Activated naive CD4-positive, alpha-beta T cell treated with anti-CD3 and anti-CD28 coated beads, Interleukin-2, amount 50 U/mL, for 72 hours (primary cell): ENCODE measurements at regions not wholly inside any gene's neighbourhood (a gene's known extent, or its start where the extent isn't known, plus 50 kb on each side); places are given as distances from the start of the nearest gene placed in this dataset.

Experiments used
- ATAC-seq, 2 donors: fragments of 150-1000 bp; cut with Tn5 transposase; 2 replicates each; pipeline ENCODE4 v1.10.0; 2021; ENCODE audit warnings: mild to moderate bottlenecking in 2 of 2, moderate library complexity in 2 of 2
- DNase-seq, 2 donors: peaks; one replicate each; pipeline ENCODE4 v3.0.0; 2021 to 2022; ENCODE audit warnings: low spot score in 2 of 2
- H3K27ac Mint-ChIP-seq, 2 donors: one replicate each; pipeline ENCODE4 v1.8.0; 2022; ENCODE audit warnings: mild to moderate bottlenecking in 2 of 2, mixed read lengths in 2 of 2
- H3K36me3 Mint-ChIP-seq, 2 donors: one replicate each; pipeline ENCODE4 v1.8.0; 2022; ENCODE audit warnings: mixed read lengths in 2 of 2
- H3K9me3 Mint-ChIP-seq, 2 donors: one replicate each; pipeline ENCODE4 v1.8.0; 2022; ENCODE audit warnings: mixed read lengths in 2 of 2

GRCh38 chr17:77450742-77451244 lies 310.0 kb downstream of the SEC14L1 start:
- Mint-ChIP-seq H3K27ac (peak overlapping the region; percentile 88 to 96), H3K36me3 (peaks cover 50 to 83% of the 10 kb centered on the region in 2 donors), H3K9me3 (no peaks in the 10 kb centered on the region)
- no peak for DNase-seq
- ATAC-seq = peak in 1 of 2 donors; percentile 10

GRCh38 chr17:77451245-77451893 lies 310.6 kb downstream of the SEC14L1 start:
- Mint-ChIP-seq H3K36me3 (peaks cover 52 to 85% of the 10 kb centered on the region in 2 donors), H3K27ac (peak overlapping the region; percentile 95 to 96), H3K9me3 (no peaks in the 10 kb centered on the region)
- peak; percentile 58 to 63 for ATAC-seq
- DNase-seq = peak in 1 of 2 donors; percentile 76

- ATAC-seq (no peak), DNase-seq (no peak)
- H3K27ac Mint-ChIP-seq = peak overlapping the region; percentile 95 to 96
- H3K36me3 Mint-ChIP-seq = peaks cover 55 to 81% of the 10 kb centered on the region in 2 donors
- no peaks in the 10 kb centered on the region for H3K9me3 Mint-ChIP-seq
These were observed 311.4 kb downstream of the SEC14L1 start for GRCh38 chr17:77451894-77452852.

GRCh38 chr17:77453613-77454241 lies 313.0 kb downstream of the SEC14L1 start:
- peak in 1 of 2 donors; percentile 55 for DNase-seq
- no peaks in the 10 kb centered on the region for H3K9me3 Mint-ChIP-seq
- H3K36me3 Mint-ChIP-seq = peaks cover 68 to 86% of the 10 kb centered on the region in 2 donors
- H3K27ac Mint-ChIP-seq = peak overlapping the region; percentile 95 to 96
- ATAC-seq = peak; percentile 27 to 29

- ATAC-seq (no peak), DNase-seq (no peak)
- peak overlapping the region; percentile 95 to 96 for H3K27ac Mint-ChIP-seq
These were observed 313.7 kb downstream of the SEC14L1 start for GRCh38 chr17:77454242-77455095.

GRCh38 chr17:77455111-77455890 lies 314.5 kb downstream of the SEC14L1 start:
- H3K9me3 Mint-ChIP-seq = no peaks in the 10 kb centered on the region
- H3K36me3 Mint-ChIP-seq = peaks cover 68 to 80% of the 10 kb centered on the region in 2 donors
- ATAC-seq (no peak), DNase-seq (no peak)
- peak overlapping the region; percentile 95 to 96 for H3K27ac Mint-ChIP-seq

More at GRCh38 chr17:77454242-77455095, 313.7 kb downstream of the SEC14L1 start:
- Mint-ChIP-seq H3K9me3 (no peaks in the 10 kb centered on the region), H3K36me3 (peaks cover 74 to 88% of the 10 kb centered on the region in 2 donors)

GRCh38 chr17:77455891-77456260 lies 315.1 kb downstream of the SEC14L1 start:
- no peak for ATAC-seq
- Mint-ChIP-seq H3K9me3 (no peaks in the 10 kb centered on the region), H3K27ac (peak overlapping the region; percentile 95 to 96), H3K36me3 (peaks cover 64 to 75% of the 10 kb centered on the region in 2 donors)
- DNase-seq = no peak

- DNase-seq (no peak), ATAC-seq (no peak)
- peaks cover 64 to 72% of the 10 kb centered on the region in 2 donors for H3K36me3 Mint-ChIP-seq
- H3K27ac Mint-ChIP-seq = peak overlapping the region in 1 of 2 donors; percentile 96
- H3K9me3 Mint-ChIP-seq = no peaks in the 10 kb centered on the region
These were observed 315.6 kb downstream of the SEC14L1 start for GRCh38 chr17:77456271-77456950.

- no peak for ATAC-seq
- Mint-ChIP-seq H3K27ac (peak overlapping the region; percentile 96 to 98), H3K9me3 (no peaks in the 10 kb centered on the region), H3K36me3 (peaks cover 59 to 69% of the 10 kb centered on the region in 2 donors)
- DNase-seq = peak in 1 of 2 donors; percentile 56
These were observed 316.3 kb downstream of the SEC14L1 start for GRCh38 chr17:77456951-77457548.

GRCh38 chr17:77457572-77458201 lies 316.9 kb downstream of the SEC14L1 start:
- Mint-ChIP-seq H3K36me3 (peaks cover 53 to 66% of the 10 kb centered on the region in 2 donors), H3K27ac (peak overlapping the region; percentile 96 to 98), H3K9me3 (no peaks in the 10 kb centered on the region)
- ATAC-seq (no peak), DNase-seq (no peak)

GRCh38 chr17:77458202-77459017 lies 317.6 kb downstream of the SEC14L1 start:
- Mint-ChIP-seq H3K27ac (peak overlapping the region; percentile 96 to 98), H3K36me3 (peaks cover 47 to 68% of the 10 kb centered on the region in 2 donors)
- ATAC-seq = peak in 1 of 2 donors; percentile 7

GRCh38 chr17:77459018-77459755 lies 318.4 kb downstream of the SEC14L1 start:
- DNase-seq (peak in 1 of 2 donors; percentile 33), ATAC-seq (peak; percentile 7 to 26)
- peaks cover 39 to 61% of the 10 kb centered on the region in 2 donors for H3K36me3 Mint-ChIP-seq
- no peaks in the 10 kb centered on the region for H3K9me3 Mint-ChIP-seq
- peak overlapping the region; percentile 96 to 98 for H3K27ac Mint-ChIP-seq

More at GRCh38 chr17:77458202-77459017, 317.6 kb downstream of the SEC14L1 start:
- H3K9me3 Mint-ChIP-seq = no peaks in the 10 kb centered on the region
- DNase-seq = peak in 1 of 2 donors; percentile 49
